A549 (cell line): ENCODE measurements at regions not wholly inside any gene's neighbourhood (a gene's known extent, or its start where the extent isn't known, plus 50 kb on each side); places are given as distances from the start of the nearest gene placed in this dataset.

Experiments
- EHMT2 ChIP-seq: fragments of 200-600 bp; sonication (generic); IDR thresholded peaks from 2 replicates; pipeline ENCODE4 v1.6.1; 2016; ENCODE audit warnings: antibody characterized with exemption, low read depth, mild to moderate bottlenecking, moderate library complexity
- EP300 ChIP-seq, 2 experiments: fragments of >200 bp; sonication (Bioruptor Twin); formaldehyde crosslinking; IDR thresholded peaks; 2 replicates in 1 of 2; 3 replicates in 1 of 2; pipeline ENCODE4 v1.6.1; 2016 to 2017
- HOXA7 ChIP-seq: fragments of 250-450 bp; sonication (Bioruptor Pico); IDR thresholded peaks from 2 replicates; pipeline ENCODE4 v1.5.0; 2020; ENCODE audit warnings: mild to moderate bottlenecking, moderate library complexity
- MAFK ChIP-seq: fragments of 450-650 bp; IDR thresholded peaks from 2 replicates; pipeline ENCODE4 v1.6.1; 2014; ENCODE audit not compliant: partially characterized antibody
- NFE2L2 ChIP-seq: fragments of 150-350 bp; conservative IDR thresholded peaks from 2 replicates; pipeline ENCODE4 v1.6.1; 2014; ENCODE audit warnings: low read length
- NPAS2 ChIP-seq: fragments of 250-450 bp; sonication (Bioruptor Pico); IDR thresholded peaks from 2 replicates; pipeline ENCODE4 v1.8.0; 2022; ENCODE audit warnings: mild to moderate bottlenecking, moderate library complexity, borderline replicate concordance
- POLR2A ChIP-seq: IDR thresholded peaks from 2 replicates; pipeline ENCODE4 v1.6.1; 2012; ENCODE audit warnings: mild to moderate bottlenecking, low read length
- RAD21 ChIP-seq, 2 experiments: fragments of >200 bp in 1 of 2; sonication (Bioruptor Twin) in 1 of 2; formaldehyde crosslinking in 1 of 2; IDR thresholded peaks in 1 of 2; conservative IDR thresholded peaks in 1 of 2; 2 replicates in 1 of 2; 3 replicates in 1 of 2; pipeline ENCODE4 v1.6.1; 2012 to 2018; ENCODE audit warnings: inconsistent platforms in 1 of 2
- RCOR1 ChIP-seq: fragments of 150-350 bp; IDR thresholded peaks from 2 replicates; pipeline ENCODE4 v1.6.1; 2014; ENCODE audit warnings: antibody characterized with exemption, low read length, low read depth
- SMC3 ChIP-seq: fragments of >200 bp; sonication (Bioruptor Twin); formaldehyde crosslinking; IDR thresholded peaks from 3 replicates; pipeline ENCODE4 v1.6.1; 2018; ENCODE audit warnings: inconsistent platforms
- TF ChIP-seq, protein P1 (sequence below): fragments of >200 bp; sonication (Bioruptor Twin); formaldehyde crosslinking; IDR thresholded peaks from 3 replicates; pipeline ENCODE4 v1.5.1; 2016
- TF ChIP-seq, protein P2 (sequence below): IDR thresholded peaks from 2 replicates; pipeline ENCODE4 v1.6.1; 2012
- TF ChIP-seq, protein P3 (sequence below): fragments of 450-650 bp; IDR thresholded peaks from 2 replicates; pipeline ENCODE4 v1.6.1; 2014; ENCODE audit warnings: antibody characterized with exemption
- TF ChIP-seq, protein P4 (sequence below): fragments of 200-600 bp; sonication (generic); IDR thresholded peaks from 2 replicates; pipeline ENCODE4 v1.6.1; 2016; ENCODE audit warnings: antibody characterized with exemption, mild to moderate bottlenecking, moderate library complexity

DNA sequence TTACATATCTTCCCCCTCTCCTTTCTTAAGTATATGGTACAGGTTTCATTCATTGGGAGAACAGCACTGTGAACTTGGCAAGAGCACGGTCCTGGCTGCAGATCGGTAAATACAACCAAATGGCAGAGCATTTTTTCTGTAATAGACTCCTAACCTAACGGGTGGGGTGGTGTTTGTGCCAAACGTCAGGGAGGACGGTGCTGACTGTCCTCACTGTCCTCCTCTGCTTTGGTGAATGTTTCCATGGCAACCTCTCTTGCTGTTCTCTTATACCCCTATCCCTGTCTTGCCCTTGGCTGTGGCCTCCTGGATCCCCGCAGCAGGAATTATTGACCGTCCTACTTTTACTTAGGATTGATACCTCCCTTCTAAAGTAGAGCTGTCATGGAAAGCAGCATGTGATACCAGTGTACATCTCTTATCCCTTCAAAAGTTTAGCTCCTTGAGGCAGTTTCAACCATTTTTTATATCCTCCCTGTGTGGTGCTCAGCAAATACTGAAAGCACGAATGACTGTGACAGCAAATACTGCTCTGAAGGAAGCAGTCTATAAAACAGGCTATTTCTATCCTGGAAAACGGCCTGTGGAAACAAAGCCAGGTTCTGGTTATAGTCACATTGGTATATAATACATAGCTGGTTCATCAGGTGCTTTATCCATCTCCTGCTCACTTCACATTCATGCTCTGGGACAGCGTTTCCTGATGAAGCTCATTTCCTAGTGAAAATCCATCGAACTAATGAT lies 275.4 kb upstream of the C2CD4B start:
- TF ChIP-seq, protein P1, sequence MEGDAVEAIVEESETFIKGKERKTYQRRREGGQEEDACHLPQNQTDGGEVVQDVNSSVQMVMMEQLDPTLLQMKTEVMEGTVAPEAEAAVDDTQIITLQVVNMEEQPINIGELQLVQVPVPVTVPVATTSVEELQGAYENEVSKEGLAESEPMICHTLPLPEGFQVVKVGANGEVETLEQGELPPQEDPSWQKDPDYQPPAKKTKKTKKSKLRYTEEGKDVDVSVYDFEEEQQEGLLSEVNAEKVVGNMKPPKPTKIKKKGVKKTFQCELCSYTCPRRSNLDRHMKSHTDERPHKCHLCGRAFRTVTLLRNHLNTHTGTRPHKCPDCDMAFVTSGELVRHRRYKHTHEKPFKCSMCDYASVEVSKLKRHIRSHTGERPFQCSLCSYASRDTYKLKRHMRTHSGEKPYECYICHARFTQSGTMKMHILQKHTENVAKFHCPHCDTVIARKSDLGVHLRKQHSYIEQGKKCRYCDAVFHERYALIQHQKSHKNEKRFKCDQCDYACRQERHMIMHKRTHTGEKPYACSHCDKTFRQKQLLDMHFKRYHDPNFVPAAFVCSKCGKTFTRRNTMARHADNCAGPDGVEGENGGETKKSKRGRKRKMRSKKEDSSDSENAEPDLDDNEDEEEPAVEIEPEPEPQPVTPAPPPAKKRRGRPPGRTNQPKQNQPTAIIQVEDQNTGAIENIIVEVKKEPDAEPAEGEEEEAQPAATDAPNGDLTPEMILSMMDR: no peak
- no peak for TF ChIP-seq RCOR1
- TF ChIP-seq RAD21 (conservative IDR thresholded peaks at IDR 0.05 in 1 of 2, IDR thresholded peaks at IDR 0.05 in 1 of 2): no peak
- no peak for TF ChIP-seq EP300 (IDR thresholded peaks at IDR 0.05)
- TF ChIP-seq NFE2L2: no peak
- TF ChIP-seq, protein P2, sequence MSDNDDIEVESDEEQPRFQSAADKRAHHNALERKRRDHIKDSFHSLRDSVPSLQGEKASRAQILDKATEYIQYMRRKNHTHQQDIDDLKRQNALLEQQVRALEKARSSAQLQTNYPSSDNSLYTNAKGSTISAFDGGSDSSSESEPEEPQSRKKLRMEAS: no peak
- TF ChIP-seq SMC3: no peak
- TF ChIP-seq, protein P3, sequence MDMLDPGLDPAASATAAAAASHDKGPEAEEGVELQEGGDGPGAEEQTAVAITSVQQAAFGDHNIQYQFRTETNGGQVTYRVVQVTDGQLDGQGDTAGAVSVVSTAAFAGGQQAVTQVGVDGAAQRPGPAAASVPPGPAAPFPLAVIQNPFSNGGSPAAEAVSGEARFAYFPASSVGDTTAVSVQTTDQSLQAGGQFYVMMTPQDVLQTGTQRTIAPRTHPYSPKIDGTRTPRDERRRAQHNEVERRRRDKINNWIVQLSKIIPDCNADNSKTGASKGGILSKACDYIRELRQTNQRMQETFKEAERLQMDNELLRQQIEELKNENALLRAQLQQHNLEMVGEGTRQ: no peak
- TF ChIP-seq NPAS2 (CRISPR knock-in tag): no peak
- TF ChIP-seq POLR2A: no peak
- TF ChIP-seq HOXA7: no peak
- TF ChIP-seq MAFK: no peak
- no peak for TF ChIP-seq EHMT2
- TF ChIP-seq, protein P4, sequence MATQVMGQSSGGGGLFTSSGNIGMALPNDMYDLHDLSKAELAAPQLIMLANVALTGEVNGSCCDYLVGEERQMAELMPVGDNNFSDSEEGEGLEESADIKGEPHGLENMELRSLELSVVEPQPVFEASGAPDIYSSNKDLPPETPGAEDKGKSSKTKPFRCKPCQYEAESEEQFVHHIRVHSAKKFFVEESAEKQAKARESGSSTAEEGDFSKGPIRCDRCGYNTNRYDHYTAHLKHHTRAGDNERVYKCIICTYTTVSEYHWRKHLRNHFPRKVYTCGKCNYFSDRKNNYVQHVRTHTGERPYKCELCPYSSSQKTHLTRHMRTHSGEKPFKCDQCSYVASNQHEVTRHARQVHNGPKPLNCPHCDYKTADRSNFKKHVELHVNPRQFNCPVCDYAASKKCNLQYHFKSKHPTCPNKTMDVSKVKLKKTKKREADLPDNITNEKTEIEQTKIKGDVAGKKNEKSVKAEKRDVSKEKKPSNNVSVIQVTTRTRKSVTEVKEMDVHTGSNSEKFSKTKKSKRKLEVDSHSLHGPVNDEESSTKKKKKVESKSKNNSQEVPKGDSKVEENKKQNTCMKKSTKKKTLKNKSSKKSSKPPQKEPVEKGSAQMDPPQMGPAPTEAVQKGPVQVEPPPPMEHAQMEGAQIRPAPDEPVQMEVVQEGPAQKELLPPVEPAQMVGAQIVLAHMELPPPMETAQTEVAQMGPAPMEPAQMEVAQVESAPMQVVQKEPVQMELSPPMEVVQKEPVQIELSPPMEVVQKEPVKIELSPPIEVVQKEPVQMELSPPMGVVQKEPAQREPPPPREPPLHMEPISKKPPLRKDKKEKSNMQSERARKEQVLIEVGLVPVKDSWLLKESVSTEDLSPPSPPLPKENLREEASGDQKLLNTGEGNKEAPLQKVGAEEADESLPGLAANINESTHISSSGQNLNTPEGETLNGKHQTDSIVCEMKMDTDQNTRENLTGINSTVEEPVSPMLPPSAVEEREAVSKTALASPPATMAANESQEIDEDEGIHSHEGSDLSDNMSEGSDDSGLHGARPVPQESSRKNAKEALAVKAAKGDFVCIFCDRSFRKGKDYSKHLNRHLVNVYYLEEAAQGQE: no peak
